Endothelial cell (in vitro differentiated cells): ENCODE measurements at regions not wholly inside any gene's neighbourhood (a gene's known extent, or its start where the extent isn't known, plus 50 kb on each side); places are given as distances from the start of the nearest gene placed in this dataset.

Experiments used
- DNase-seq: peaks from one replicate; pipeline ENCODE4 v3.0.0; 2021; ENCODE audit warnings: low spot score
- H3K27ac Mint-ChIP-seq: one replicate; pipeline ENCODE4 v1.8.0; 2021; ENCODE audit warnings: mixed read lengths, inconsistent platforms; ENCODE audit not compliant: unreplicated experiment
- H3K27me3 Mint-ChIP-seq: one replicate; pipeline ENCODE4 v1.8.0; 2021; ENCODE audit warnings: mild to moderate bottlenecking, moderate library complexity, mixed read lengths, inconsistent platforms; ENCODE audit not compliant: unreplicated experiment
- H3K36me3 Mint-ChIP-seq: one replicate; pipeline ENCODE4 v1.8.0; 2021; ENCODE audit warnings: mild to moderate bottlenecking, low read depth, mixed read lengths, inconsistent platforms; ENCODE audit not compliant: unreplicated experiment
- H3K4me1 Mint-ChIP-seq: one replicate; pipeline ENCODE4 v1.8.0; 2021; ENCODE audit warnings: mild to moderate bottlenecking, mixed read lengths, inconsistent platforms; ENCODE audit not compliant: unreplicated experiment
- H3K4me3 Mint-ChIP-seq: one replicate; pipeline ENCODE4 v1.8.0; 2021; ENCODE audit warnings: mild to moderate bottlenecking, mixed read lengths, inconsistent platforms; ENCODE audit not compliant: unreplicated experiment
- H3K9me3 Mint-ChIP-seq: one replicate; pipeline ENCODE4 v1.8.0; 2021; ENCODE audit warnings: mixed read lengths, inconsistent platforms; ENCODE audit not compliant: unreplicated experiment
- TF ChIP-seq, protein P1 (sequence below): fragments of 200-600 bp; sonication (generic); IDR thresholded peaks from one replicate; pipeline ENCODE4 v1.5.0; 2021; ENCODE audit warnings: antibody characterized with exemption; ENCODE audit not compliant: unreplicated experiment

- H3K9me3 Mint-ChIP-seq: peaks cover 3% of the 10 kb centered on the region
- TF ChIP-seq, protein P1, sequence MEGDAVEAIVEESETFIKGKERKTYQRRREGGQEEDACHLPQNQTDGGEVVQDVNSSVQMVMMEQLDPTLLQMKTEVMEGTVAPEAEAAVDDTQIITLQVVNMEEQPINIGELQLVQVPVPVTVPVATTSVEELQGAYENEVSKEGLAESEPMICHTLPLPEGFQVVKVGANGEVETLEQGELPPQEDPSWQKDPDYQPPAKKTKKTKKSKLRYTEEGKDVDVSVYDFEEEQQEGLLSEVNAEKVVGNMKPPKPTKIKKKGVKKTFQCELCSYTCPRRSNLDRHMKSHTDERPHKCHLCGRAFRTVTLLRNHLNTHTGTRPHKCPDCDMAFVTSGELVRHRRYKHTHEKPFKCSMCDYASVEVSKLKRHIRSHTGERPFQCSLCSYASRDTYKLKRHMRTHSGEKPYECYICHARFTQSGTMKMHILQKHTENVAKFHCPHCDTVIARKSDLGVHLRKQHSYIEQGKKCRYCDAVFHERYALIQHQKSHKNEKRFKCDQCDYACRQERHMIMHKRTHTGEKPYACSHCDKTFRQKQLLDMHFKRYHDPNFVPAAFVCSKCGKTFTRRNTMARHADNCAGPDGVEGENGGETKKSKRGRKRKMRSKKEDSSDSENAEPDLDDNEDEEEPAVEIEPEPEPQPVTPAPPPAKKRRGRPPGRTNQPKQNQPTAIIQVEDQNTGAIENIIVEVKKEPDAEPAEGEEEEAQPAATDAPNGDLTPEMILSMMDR: no peak
- H3K4me3 Mint-ChIP-seq: no peak overlapping the region
- no peak for DNase-seq
- H3K36me3 Mint-ChIP-seq: peaks cover 14% of the 10 kb centered on the region
- H3K27ac Mint-ChIP-seq: no peak overlapping the region
- H3K4me1 Mint-ChIP-seq: peaks cover 24% of the 10 kb centered on the region
- H3K27me3 Mint-ChIP-seq: peaks cover 6% of the 10 kb centered on the region
Observed at GRCh38 chr12:14243941-14244340, 121.5 kb upstream of the ATF7IP start.

DNA sequence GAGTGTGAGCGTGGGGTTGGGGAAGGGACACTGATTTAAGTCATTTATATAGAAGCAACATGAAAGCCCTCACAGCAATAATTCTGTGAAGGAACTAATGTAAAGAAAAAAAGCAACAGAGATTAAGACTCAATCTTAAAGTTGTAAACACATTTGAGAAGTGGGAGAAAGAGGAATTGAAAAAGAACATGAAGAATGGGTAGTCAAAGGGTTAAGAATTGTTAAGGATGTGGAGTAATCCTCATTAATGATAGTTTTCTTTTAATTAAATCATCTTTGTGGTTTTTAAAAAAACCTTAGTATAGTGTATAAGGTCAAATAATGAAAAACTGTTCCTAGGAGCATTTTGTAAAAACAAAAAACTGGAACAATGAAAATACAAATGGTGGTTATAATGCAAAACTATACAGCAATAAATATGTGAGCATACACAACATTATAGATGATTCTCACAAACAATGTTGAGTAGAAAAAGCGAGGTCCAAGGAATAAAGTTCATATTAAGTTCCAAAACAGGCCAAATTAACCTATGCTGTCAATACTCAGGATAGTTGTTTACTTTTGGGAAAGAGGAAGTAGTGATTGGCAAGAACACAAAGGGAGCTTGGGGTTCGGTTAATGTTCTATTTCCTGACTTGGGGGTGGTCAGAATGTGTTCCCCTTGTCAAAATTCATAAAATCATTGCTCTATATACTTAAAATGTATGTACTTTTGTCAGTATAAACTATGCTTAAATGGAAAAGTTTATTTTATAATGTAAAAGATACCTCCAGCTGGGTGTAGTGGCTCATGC is 120.4 kb upstream of the ATF7IP start:
- Mint-ChIP-seq H3K9me3 (peaks cover 3% of the 10 kb centered on the region), H3K27ac (peak overlapping the region; percentile 84), H3K27me3 (peaks cover 6% of the 10 kb centered on the region), H3K4me1 (peaks cover 25% of the 10 kb centered on the region), H3K4me3 (no peak overlapping the region), H3K36me3 (peaks cover 18% of the 10 kb centered on the region)
- no peak for DNase-seq
- TF ChIP-seq, protein P1: no peak

DNA sequence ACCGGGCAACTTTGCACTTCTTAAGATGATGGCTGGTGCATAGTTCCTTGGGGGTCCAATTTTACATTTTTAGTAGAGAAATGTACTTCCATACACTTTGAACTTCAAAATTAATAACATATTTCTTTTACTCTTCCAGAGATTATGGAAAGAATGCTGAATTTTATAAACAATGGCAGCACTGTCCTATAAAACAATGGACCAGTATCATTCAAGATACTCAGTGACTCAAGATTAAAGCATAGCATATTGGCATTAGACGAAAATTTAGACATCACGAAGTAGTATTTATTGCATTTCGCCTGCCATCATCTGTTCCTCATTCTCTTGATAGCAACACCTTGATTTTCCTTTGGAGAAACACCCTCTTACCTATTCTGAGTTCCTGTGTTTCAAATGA is 118.3 kb upstream of the ATF7IP start:
- Mint-ChIP-seq H3K36me3 (peaks cover 14% of the 10 kb centered on the region), H3K4me1 (peaks cover 26% of the 10 kb centered on the region), H3K4me3 (no peak overlapping the region), H3K9me3 (peaks cover 3% of the 10 kb centered on the region), H3K27ac (no peak overlapping the region), H3K27me3 (peaks cover 6% of the 10 kb centered on the region)
- TF ChIP-seq, protein P1: no peak
- no peak for DNase-seq

- peaks cover 5% of the 10 kb centered on the region for H3K27me3 Mint-ChIP-seq
- H3K27ac Mint-ChIP-seq: peak overlapping the region; percentile 96
- no peak overlapping the region for H3K4me3 Mint-ChIP-seq
- H3K36me3 Mint-ChIP-seq: peaks cover 10% of the 10 kb centered on the region
- no peaks in the 10 kb centered on the region for H3K9me3 Mint-ChIP-seq
- H3K4me1 Mint-ChIP-seq: peaks cover 25% of the 10 kb centered on the region
- TF ChIP-seq, protein P1: no peak
- DNase-seq: no peak
Observed at GRCh38 chr12:14249368-14249767, 116.1 kb upstream of the ATF7IP start.

GRCh38 chr12:14252697-14253096 is 112.8 kb upstream of the ATF7IP start:
- Mint-ChIP-seq H3K36me3 (peaks cover 4% of the 10 kb centered on the region), H3K9me3 (no peaks in the 10 kb centered on the region), H3K4me3 (no peak overlapping the region), H3K27ac (no peak overlapping the region), H3K27me3 (peaks cover 2% of the 10 kb centered on the region), H3K4me1 (peaks cover 30% of the 10 kb centered on the region)
- TF ChIP-seq, protein P1: no peak
- DNase-seq: no peak
